ENCODE measurements at regions not wholly inside any gene's neighbourhood (a gene's known extent, or its start where the extent isn't known, plus 50 kb on each side); places are given as distances from the start of the nearest gene placed in this dataset.

- WGBS, 4 donors: 64 to 80% (median 72%) methylated on average over 1 of the region's 1 CpG
- intact Hi-C loops (cut with DNase I): no loop called here
- H3K4me3 ChIP-seq: no peak overlapping the region
- no peaks in the 10 kb centered on the region for H3K36me3 ChIP-seq (replicated peaks in 1 of 2)
- H3K4me1 ChIP-seq (replicated peaks in 1 of 2): no peaks in the 10 kb centered on the region
- no peak for TF ChIP-seq POLR2A (IDR thresholded peaks at IDR 0.05)
- no peak for DNase-seq
- no peaks in the 10 kb centered on the region for H3K27me3 ChIP-seq
- no peaks in the 10 kb centered on the region for H3K9me3 ChIP-seq (replicated peaks in 1 of 3)
- H3K27ac ChIP-seq: no peak overlapping the region
Observed at GRCh38 chr12:84624601-84625000, 288.0 kb downstream of the SLC6A15 start.

GRCh38 chr12:84619053-84619571, 293.5 kb downstream of the SLC6A15 start:
- 60 to 68% (median 61%) methylated on average over 5 of the region's 5 CpGs for WGBS, 4 donors
- intact Hi-C loops (cut with DNase I): no loop called here
- Histone ChIP-seq H3K4me1 (replicated peaks in 1 of 2) (no peaks in the 10 kb centered on the region), H3K9me3 (replicated peaks in 1 of 3) (no peaks in the 10 kb centered on the region), H3K4me3 (no peak overlapping the region), H3K27ac (no peak overlapping the region), H3K27me3 (no peaks in the 10 kb centered on the region), H3K36me3 (replicated peaks in 1 of 2) (no peaks in the 10 kb centered on the region)
- TF ChIP-seq POLR2A (IDR thresholded peaks at IDR 0.05) (no peak), CTCF (IDR thresholded peaks at IDR 0.05) (no peak)
- no peak for DNase-seq

GRCh38 chr12:84607170-84607819, 305.3 kb downstream of the SLC6A15 start:
- Histone ChIP-seq H3K9me3 (replicated peaks in 1 of 3) (no peaks in the 10 kb centered on the region), H3K27ac (no peak overlapping the region), H3K4me1 (replicated peaks in 1 of 2) (no peaks in the 10 kb centered on the region), H3K4me3 (no peak overlapping the region), H3K27me3 (no peaks in the 10 kb centered on the region), H3K36me3 (replicated peaks in 1 of 2) (no peaks in the 10 kb centered on the region)
- DNase-seq: no peak
- intact Hi-C loops (cut with DNase I): no loop called here
- WGBS, 4 donors: 72 to 83% (median 82%) methylated on average over 1 of the region's 1 CpG
- TF ChIP-seq POLR2A (IDR thresholded peaks at IDR 0.05) (no peak), CTCF (IDR thresholded peaks at IDR 0.05) (no peak)

GRCh38 chr12:84605983-84606382, 306.6 kb downstream of the SLC6A15 start:
- no peaks in the 10 kb centered on the region for H3K36me3 ChIP-seq (replicated peaks in 1 of 2)
- no peak for TF ChIP-seq POLR2A (IDR thresholded peaks at IDR 0.05)
- no peak for TF ChIP-seq CTCF (IDR thresholded peaks at IDR 0.05)
- 76 to 87% (median 80%) methylated on average over 2 of the region's 2 CpGs for WGBS, 4 donors

GRCh38 chr12:84604551-84604950, 308.0 kb downstream of the SLC6A15 start:
- DNase-seq: no peak
- no peaks in the 10 kb centered on the region for H3K36me3 ChIP-seq (replicated peaks in 1 of 2)
- intact Hi-C loops (cut with DNase I): no loop called here
- H3K9me3 ChIP-seq (replicated peaks in 1 of 3): no peaks in the 10 kb centered on the region
- H3K27me3 ChIP-seq: no peaks in the 10 kb centered on the region
- H3K4me3 ChIP-seq: no peak overlapping the region
- no peak overlapping the region for H3K27ac ChIP-seq
- TF ChIP-seq POLR2A (IDR thresholded peaks at IDR 0.05) (no peak), CTCF (IDR thresholded peaks at IDR 0.05) (no peak)
- H3K4me1 ChIP-seq (replicated peaks in 1 of 2): no peaks in the 10 kb centered on the region

More at GRCh38 chr12:84605983-84606382, 306.6 kb downstream of the SLC6A15 start:
- DNase-seq: no peak
- H3K9me3 ChIP-seq (replicated peaks in 1 of 3): no peaks in the 10 kb centered on the region
- no peaks in the 10 kb centered on the region for H3K27me3 ChIP-seq
- H3K4me3 ChIP-seq: no peak overlapping the region
- intact Hi-C loops (cut with DNase I): no loop called here
- no peak overlapping the region for H3K27ac ChIP-seq
- H3K4me1 ChIP-seq (replicated peaks in 1 of 2): no peaks in the 10 kb centered on the region

Measured in adrenal gland (tissue), 9 donors.